ENCODE measurements at regions not wholly inside any gene's neighbourhood (a gene's known extent, or its start where the extent isn't known, plus 50 kb on each side); places are given as distances from the start of the nearest gene placed in this dataset.

DNA sequence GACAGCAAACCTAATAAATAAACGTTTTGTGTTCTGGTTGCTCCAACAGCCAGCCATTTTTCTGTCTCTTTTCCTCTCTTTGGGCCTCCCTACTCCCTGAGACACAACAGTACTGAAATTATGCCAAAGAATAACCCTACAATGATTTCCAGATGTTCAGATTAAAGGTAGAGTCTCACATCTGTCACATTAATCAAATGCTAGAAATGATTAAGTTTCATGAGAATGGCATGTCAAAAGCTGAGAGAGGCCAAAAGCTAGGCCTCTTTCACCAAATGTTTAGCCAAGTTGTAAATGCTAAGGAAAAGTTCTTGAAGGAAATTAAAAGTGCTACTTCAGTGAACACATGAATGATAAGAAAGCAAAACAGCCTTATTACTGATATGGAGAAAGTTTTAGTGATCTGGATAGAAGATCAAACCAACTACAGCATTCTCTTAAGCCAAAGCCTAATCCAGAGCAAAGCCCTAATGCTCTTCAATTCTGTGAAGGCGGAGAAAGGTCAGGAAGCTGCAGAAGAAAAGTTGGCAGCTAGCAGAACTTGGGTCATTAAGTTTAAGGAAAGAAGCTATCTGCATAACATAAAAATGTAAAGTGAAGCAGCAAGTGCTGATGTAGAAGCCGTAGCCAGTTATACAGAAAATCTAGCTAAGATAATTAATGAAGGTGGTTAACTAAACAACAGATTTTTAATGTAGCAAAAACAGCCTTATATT lies 182.1 kb upstream of the NUDT6 start:
- WGBS, 2 donors (ENCODE audit: low coverage in 1 of 2), result 62 to 68% methylated on average over 3 of the region's 3 CpGs
- intact Hi-C loops (cut with DNase I; ENCODE audit: low total_unique reads), result loop anchor here (10.0 kb wide), 2 partner anchors 290 to 1160 kb away; partner anchors contain the start of gene SPRY1
- Histone ChIP-seq H3K36me3 (no peaks in the 10 kb centered on the region), H3K4me1 (peaks cover 0 to 7% (median 2%) of the 10 kb centered on the region in 4 donors), H3K9me3 (no peaks in the 10 kb centered on the region), H3K4me3 (no peak overlapping the region), H3K27me3 (no peaks in the 10 kb centered on the region), H3K27ac (no peak overlapping the region)
- no peak for TF ChIP-seq EP300 (IDR thresholded peaks at IDR 0.05; ENCODE audit: low read depth)
- TF ChIP-seq, protein P1, sequence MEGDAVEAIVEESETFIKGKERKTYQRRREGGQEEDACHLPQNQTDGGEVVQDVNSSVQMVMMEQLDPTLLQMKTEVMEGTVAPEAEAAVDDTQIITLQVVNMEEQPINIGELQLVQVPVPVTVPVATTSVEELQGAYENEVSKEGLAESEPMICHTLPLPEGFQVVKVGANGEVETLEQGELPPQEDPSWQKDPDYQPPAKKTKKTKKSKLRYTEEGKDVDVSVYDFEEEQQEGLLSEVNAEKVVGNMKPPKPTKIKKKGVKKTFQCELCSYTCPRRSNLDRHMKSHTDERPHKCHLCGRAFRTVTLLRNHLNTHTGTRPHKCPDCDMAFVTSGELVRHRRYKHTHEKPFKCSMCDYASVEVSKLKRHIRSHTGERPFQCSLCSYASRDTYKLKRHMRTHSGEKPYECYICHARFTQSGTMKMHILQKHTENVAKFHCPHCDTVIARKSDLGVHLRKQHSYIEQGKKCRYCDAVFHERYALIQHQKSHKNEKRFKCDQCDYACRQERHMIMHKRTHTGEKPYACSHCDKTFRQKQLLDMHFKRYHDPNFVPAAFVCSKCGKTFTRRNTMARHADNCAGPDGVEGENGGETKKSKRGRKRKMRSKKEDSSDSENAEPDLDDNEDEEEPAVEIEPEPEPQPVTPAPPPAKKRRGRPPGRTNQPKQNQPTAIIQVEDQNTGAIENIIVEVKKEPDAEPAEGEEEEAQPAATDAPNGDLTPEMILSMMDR (IDR thresholded peaks at IDR 0.05), result no peak
- TF ChIP-seq POLR2AphosphoS5 (IDR thresholded peaks at IDR 0.05), result no peak
- no peak for TF ChIP-seq POLR2A (IDR thresholded peaks at IDR 0.05)
- no peak for DNase-seq
- in situ Hi-C loops (cut with MboI; ENCODE audit: low pct_ligation_motif_present in 1 of 4, low pct_unique_long_range_greater_than_20kb in 1 of 4, low sequenced_read_pairs in 3 of 4), result loop anchor here in 3 of 4 donors (25.0 kb wide), 2 partner anchors 558 to 1008 kb away; no protein-coding TSS in a partner anchor

DNA sequence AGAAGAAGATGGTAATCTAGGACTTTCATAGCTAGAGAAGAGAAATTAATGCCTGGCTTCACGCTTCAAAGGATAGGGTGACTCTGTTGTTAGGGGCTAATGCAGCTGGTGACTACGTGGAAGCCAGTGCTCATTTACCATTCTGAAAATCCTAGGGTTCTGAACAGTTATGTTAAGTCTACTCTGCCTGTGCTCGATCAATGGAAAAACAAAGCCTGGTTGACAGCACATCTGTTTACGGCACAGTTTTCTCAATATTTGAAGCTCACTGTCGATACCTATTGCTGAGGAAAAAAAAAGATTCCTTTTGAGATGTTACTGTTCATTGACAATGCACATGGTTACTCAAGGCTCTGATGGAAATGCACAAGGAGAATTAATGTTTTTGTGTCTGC lies 182.6 kb upstream of the NUDT6 start:
- Histone ChIP-seq H3K9me3 (no peaks in the 10 kb centered on the region), H3K4me1 (peaks cover 0 to 7% (median 2%) of the 10 kb centered on the region in 4 donors), H3K4me3 (no peak overlapping the region), H3K36me3 (no peaks in the 10 kb centered on the region), H3K27ac (no peak overlapping the region), H3K27me3 (no peaks in the 10 kb centered on the region)
- intact Hi-C loops (cut with DNase I; ENCODE audit: low total_unique reads), result loop anchor here (10.0 kb wide), 2 partner anchors 290 to 1160 kb away; partner anchors contain the start of gene SPRY1
- in situ Hi-C loops (cut with MboI; ENCODE audit: low pct_ligation_motif_present in 1 of 4, low pct_unique_long_range_greater_than_20kb in 1 of 4, low sequenced_read_pairs in 3 of 4), result loop anchor here in 3 of 4 donors (25.0 kb wide), 2 partner anchors 557 to 1007 kb away; no protein-coding TSS in a partner anchor
- 79 to 90% methylated on average over 5 of the region's 5 CpGs for WGBS, 2 donors (ENCODE audit: low coverage in 1 of 2)
- TF ChIP-seq POLR2A (IDR thresholded peaks at IDR 0.05) (no peak), EP300 (IDR thresholded peaks at IDR 0.05; ENCODE audit: low read depth) (no peak), POLR2AphosphoS5 (IDR thresholded peaks at IDR 0.05) (no peak)
- TF ChIP-seq, protein P1 (IDR thresholded peaks at IDR 0.05), result no peak
- DNase-seq, result no peak

DNA sequence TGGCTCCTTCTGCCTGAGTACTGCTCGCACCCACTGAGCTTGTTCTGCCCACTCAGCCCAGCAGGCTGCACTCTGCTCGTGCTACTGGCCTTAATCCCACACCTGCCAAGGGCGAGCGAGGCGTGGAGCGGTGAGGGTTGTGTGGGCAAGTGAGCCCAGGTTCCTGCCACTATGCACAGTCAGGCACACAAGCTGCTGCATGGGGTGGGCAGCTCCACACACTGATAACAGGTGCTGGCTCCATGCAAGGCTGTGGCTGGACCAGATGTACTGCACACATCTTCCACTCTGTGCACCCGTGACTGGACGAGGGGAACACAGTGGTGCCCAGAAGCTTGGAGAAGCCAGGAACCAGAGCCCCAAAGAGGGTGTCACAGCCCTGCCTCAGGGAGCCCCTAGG lies 184.3 kb upstream of the NUDT6 start:
- in situ Hi-C loops (cut with MboI; ENCODE audit: low pct_ligation_motif_present in 1 of 4, low pct_unique_long_range_greater_than_20kb in 1 of 4, low sequenced_read_pairs in 3 of 4), result loop anchor here in 3 of 4 donors (25.0 kb wide), 2 partner anchors 556 to 1006 kb away; no protein-coding TSS in a partner anchor
- intact Hi-C loops (cut with DNase I; ENCODE audit: low total_unique reads), result loop anchor here (10.0 kb wide), 2 partner anchors 288 to 1158 kb away; partner anchors contain the start of gene SPRY1
- H3K36me3 ChIP-seq, result no peaks in the 10 kb centered on the region
- 92 to 100% methylated on average over 1 to 6 of the region's 8 CpGs for WGBS, 2 donors (ENCODE audit: low coverage in 1 of 2)
- no peak overlapping the region for H3K27ac ChIP-seq
- DNase-seq, result no peak
- TF ChIP-seq POLR2AphosphoS5 (IDR thresholded peaks at IDR 0.05) (no peak), POLR2A (IDR thresholded peaks at IDR 0.05) (no peak), EP300 (IDR thresholded peaks at IDR 0.05; ENCODE audit: low read depth) (no peak)
- TF ChIP-seq, protein P1 (IDR thresholded peaks at IDR 0.05), result no peak
- no peaks in the 10 kb centered on the region for H3K27me3 ChIP-seq
- peaks cover 0 to 7% (median 5%) of the 10 kb centered on the region in 4 donors for H3K4me1 ChIP-seq
- no peaks in the 10 kb centered on the region for H3K9me3 ChIP-seq
- no peak overlapping the region for H3K4me3 ChIP-seq

DNA sequence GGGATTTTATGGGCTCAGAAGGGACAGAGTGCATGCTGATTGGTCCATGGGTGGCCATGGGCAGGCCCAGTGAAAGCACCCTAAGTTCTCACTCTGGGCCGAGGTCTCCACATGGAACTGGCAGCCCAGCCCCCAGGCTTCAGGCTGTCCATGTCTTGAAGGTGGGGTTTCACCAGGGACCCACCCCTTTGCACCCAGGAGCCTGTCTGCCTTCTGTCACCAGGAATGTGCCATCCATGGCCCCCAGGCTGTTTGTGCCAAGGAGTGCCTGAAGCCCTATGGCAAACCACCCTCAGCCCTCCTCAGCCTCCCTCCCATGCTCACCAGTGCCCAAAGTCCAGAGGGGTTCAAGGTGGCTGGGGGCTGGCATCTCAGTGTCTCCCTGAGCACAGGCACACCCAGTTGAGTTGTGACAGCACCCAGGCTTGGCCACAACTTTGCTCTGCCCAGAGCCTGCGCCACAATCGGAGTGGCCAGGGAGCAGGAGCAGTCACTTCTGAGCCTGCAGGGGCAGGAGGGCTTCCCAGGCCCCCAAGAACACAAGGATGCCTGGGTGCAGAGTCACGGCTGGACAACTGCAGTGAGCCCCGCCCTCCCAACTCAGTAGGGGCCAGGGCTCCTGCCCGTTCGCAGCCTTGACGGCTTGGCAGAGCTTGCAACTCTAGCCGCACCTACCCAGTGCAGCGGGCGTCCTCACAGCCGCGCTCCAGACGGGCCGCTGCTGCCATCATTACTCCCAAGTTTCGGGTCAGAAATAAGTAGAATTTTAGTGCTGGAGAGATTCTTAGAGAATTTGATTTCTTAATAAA lies 185.3 kb upstream of the NUDT6 start:
- in situ Hi-C loops (cut with MboI; ENCODE audit: low pct_ligation_motif_present in 1 of 4, low pct_unique_long_range_greater_than_20kb in 1 of 4, low sequenced_read_pairs in 3 of 4) (loop anchor here in 3 of 4 donors (25.0 kb wide), 2 partner anchors 555 to 1005 kb away; no protein-coding TSS in a partner anchor), intact Hi-C loops (cut with DNase I; ENCODE audit: low total_unique reads) (loop anchor here (10.0 kb wide), 2 partner anchors 287 to 1157 kb away; partner anchors contain the start of gene SPRY1)
- H3K27me3 ChIP-seq, result no peaks in the 10 kb centered on the region
- peaks cover 0 to 7% (median 5%) of the 10 kb centered on the region in 4 donors for H3K4me1 ChIP-seq
- WGBS, 2 donors (ENCODE audit: low coverage in 1 of 2), result 50 to 99% methylated on average over 1 to 13 of the region's 16 CpGs
- H3K9me3 ChIP-seq, result no peaks in the 10 kb centered on the region
- no peak overlapping the region for H3K4me3 ChIP-seq
- DNase-seq, result no peak
- no peaks in the 10 kb centered on the region for H3K36me3 ChIP-seq
- no peak overlapping the region for H3K27ac ChIP-seq
- no peak for TF ChIP-seq POLR2AphosphoS5 (IDR thresholded peaks at IDR 0.05)
